ENCODE measurements at regions not wholly inside any gene's neighbourhood (a gene's known extent, or its start where the extent isn't known, plus 50 kb on each side); places are given as distances from the start of the nearest gene placed in this dataset.
"Not testable (repeated sequence)": the region's sequence is repeated elsewhere in the genome, so short reads cannot be mapped to it uniquely, and the experiment has no call there.

- TF ChIP-seq CTCF (IDR thresholded peaks at IDR 0.05) (no peak), POLR2A (IDR thresholded peaks at IDR 0.05) (no peak)
- WGBS, 2 donors = 92 to 94% methylated on average over 1 of the region's 1 CpG
- DNase-seq (ENCODE audit: low spot score in 2 of 2) = no peak
- intact Hi-C loops (cut with DNase I; ENCODE audit: low total_unique reads) = no loop called here
- H3K4me3 ChIP-seq (ENCODE audit: low read depth, poor library complexity, severe bottlenecking) = no peak overlapping the region
Measured at GRCh38 chr14:85188836-85189235, 341.1 kb upstream of the FLRT2 start.

- DNase-seq (ENCODE audit: low spot score in 2 of 2); intact Hi-C loops (cut with DNase I; ENCODE audit: low total_unique reads): not testable (repeated sequence)
- WGBS, 2 donors = 40 to 46% methylated on average over 6 of the region's 6 CpGs
Measured at GRCh38 chr14:85189253-85189652, 340.7 kb upstream of the FLRT2 start.

GRCh38 chr14:85190251-85190650 lies 339.7 kb upstream of the FLRT2 start:
- no peak for DNase-seq (ENCODE audit: low spot score in 2 of 2)
- no peak for TF ChIP-seq POLR2A (IDR thresholded peaks at IDR 0.05)
- no peak for TF ChIP-seq CTCF (IDR thresholded peaks at IDR 0.05)
- WGBS, 2 donors = 80 to 87% methylated on average over 5 of the region's 5 CpGs
- intact Hi-C loops (cut with DNase I; ENCODE audit: low total_unique reads) = no loop called here
- no peak overlapping the region for H3K4me3 ChIP-seq (ENCODE audit: low read depth, poor library complexity, severe bottlenecking)

More at GRCh38 chr14:85189253-85189652, 340.7 kb upstream of the FLRT2 start:
- H3K4me3 ChIP-seq (ENCODE audit: low read depth, poor library complexity, severe bottlenecking) = not testable (repeated sequence)

GRCh38 chr14:85191986-85192385 lies 338.0 kb upstream of the FLRT2 start:
- intact Hi-C loops (cut with DNase I; ENCODE audit: low total_unique reads) = no loop called here
- H3K4me3 ChIP-seq (ENCODE audit: low read depth, poor library complexity, severe bottlenecking) = no peak overlapping the region
- no peak for DNase-seq (ENCODE audit: low spot score in 2 of 2)
- TF ChIP-seq POLR2A (IDR thresholded peaks at IDR 0.05) (no peak), CTCF (IDR thresholded peaks at IDR 0.05) (no peak)

- H3K4me3 ChIP-seq (ENCODE audit: low read depth, poor library complexity, severe bottlenecking) = no peak overlapping the region
- DNase-seq (ENCODE audit: low spot score in 2 of 2) = no peak
- no peak for TF ChIP-seq POLR2A (IDR thresholded peaks at IDR 0.05)
- TF ChIP-seq CTCF (IDR thresholded peaks at IDR 0.05) = no peak
- intact Hi-C loops (cut with DNase I; ENCODE audit: low total_unique reads) = no loop called here
- 89 to 90% methylated on average over 4 of the region's 4 CpGs for WGBS, 2 donors
Measured at GRCh38 chr14:85195872-85196477, 334.0 kb upstream of the FLRT2 start.

- no peak overlapping the region for H3K4me3 ChIP-seq (ENCODE audit: low read depth, poor library complexity, severe bottlenecking)
- no peak for DNase-seq (ENCODE audit: low spot score in 2 of 2)
- no peak for TF ChIP-seq POLR2A (IDR thresholded peaks at IDR 0.05)
- no peak for TF ChIP-seq CTCF (IDR thresholded peaks at IDR 0.05)
- 79 to 85% methylated on average over 4 of the region's 4 CpGs for WGBS, 2 donors
- intact Hi-C loops (cut with DNase I; ENCODE audit: low total_unique reads) = no loop called here
Measured at GRCh38 chr14:85198001-85198400, 331.9 kb upstream of the FLRT2 start.
